DMS 273 treated with DMSO at 0.1 percent for 48 hours (cell line): ENCODE measurements at regions not wholly inside any gene's neighbourhood (a gene's known extent, or its start where the extent isn't known, plus 50 kb on each side); places are given as distances from the start of the nearest gene placed in this dataset.
A peak's percentile ranks its signal among the peaks of the same experiment; 100 is the strongest.
"Not testable (repeated sequence)": the region's sequence is repeated elsewhere in the genome, so short reads cannot be mapped to it uniquely, and the experiment has no call there.

Experiments
- DNase-seq: peaks from one replicate; lab custom pipeline; 2025; lab: John Stamatoyannopoulos, UW

DNA sequence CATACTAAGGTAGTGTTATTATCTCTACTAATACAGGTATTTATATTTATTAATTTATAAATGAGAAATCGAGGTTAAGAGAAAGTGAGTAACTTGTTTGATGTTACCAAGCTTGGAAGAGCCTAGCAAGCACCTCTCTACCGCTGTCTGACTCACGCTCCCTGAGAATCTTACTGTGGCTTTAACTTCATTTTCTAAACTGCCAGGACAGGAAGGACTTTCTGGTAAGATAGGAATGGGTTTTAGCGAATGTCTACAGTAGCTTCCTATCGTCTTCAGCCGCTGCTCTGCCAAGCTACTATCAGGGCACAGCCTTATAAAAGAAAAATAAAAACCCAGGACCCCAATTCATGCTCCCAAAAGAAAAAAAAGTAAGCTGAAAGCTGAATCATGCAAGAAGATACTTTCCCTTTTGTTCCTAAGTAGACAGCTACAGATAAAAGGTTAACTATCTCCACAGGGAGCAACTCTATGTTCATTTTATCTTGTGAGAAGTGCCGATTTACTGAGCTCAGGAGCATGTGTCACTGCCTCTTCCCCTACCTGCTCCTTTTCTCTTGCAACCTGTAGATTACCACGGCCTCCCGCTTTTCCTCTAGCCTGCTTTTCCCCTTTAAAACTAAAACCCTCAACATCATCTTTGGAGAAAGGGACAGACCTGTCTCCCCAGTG is 60.2 kb downstream of the THNSL1 start:
- no peak for DNase-seq

DNA sequence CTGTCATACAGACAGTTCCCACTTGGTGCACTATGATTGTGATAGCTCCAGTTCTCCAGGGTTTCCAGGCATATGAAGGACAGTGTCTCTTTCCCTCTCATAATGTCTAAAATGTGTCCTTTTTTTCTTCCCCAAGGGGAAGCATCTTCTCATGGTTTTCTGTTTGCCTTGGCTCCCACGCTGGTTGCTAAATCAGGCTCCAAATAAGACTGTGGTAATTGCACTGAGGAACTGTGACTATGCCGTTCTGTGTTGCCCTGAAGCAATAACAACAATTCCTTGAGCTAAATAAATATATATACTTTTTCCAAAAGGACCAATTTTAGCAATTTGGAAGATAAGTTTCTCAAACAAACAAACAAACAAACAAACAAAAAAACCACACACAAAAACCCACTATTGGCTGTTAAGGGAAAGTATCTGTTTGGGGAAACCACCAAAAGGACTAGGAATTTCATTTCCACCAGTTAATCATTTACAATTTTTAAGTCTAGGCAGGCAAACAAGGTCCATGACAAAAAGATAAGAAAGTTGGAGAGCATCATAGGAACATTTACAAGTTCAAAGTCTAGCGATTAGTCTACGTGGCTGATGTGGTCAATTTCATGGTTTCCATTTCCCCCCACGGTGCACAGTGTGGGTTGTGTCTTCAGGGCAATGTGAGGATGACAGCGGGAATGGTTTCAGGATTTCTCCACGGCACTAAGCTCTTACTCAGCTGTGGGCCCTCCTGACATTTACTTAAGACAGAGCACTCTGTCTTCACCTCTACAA is 62.4 kb downstream of the THNSL1 start:
- DNase-seq = no peak

DNA sequence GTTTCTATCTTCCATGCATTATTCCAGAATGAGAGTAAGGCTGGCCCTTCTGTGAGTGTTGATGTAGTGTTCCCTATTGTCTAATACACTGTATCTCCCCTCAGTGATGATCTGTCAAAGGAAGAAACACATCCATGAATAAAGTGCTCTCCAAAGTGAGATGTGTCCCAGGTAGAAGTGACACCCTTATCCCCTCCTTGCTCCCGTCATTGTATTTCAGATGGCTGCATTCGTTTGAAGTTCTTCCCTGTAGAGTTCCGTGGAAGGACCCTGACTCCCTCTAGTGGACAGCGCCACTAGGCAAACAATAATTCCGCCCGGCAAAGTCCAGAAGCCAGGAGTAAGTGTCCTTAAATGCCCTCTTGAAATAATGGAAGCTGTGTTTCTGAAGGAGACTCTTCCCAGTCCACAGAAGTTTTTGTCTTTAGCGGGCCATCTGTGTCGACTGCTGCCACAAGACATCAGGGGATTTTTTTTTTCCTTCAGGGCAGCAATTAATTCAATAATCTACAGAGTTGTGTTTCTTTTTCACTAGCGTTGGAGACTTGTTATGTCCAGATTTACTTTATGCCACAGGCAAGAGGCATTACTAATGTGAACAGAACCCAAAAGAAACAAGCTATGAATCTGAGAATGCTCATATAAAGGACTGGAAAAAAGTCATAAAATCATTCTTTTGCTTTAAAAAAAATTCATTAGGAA is 64.6 kb downstream of the THNSL1 start:
- peak; percentile 20 for DNase-seq

DNA sequence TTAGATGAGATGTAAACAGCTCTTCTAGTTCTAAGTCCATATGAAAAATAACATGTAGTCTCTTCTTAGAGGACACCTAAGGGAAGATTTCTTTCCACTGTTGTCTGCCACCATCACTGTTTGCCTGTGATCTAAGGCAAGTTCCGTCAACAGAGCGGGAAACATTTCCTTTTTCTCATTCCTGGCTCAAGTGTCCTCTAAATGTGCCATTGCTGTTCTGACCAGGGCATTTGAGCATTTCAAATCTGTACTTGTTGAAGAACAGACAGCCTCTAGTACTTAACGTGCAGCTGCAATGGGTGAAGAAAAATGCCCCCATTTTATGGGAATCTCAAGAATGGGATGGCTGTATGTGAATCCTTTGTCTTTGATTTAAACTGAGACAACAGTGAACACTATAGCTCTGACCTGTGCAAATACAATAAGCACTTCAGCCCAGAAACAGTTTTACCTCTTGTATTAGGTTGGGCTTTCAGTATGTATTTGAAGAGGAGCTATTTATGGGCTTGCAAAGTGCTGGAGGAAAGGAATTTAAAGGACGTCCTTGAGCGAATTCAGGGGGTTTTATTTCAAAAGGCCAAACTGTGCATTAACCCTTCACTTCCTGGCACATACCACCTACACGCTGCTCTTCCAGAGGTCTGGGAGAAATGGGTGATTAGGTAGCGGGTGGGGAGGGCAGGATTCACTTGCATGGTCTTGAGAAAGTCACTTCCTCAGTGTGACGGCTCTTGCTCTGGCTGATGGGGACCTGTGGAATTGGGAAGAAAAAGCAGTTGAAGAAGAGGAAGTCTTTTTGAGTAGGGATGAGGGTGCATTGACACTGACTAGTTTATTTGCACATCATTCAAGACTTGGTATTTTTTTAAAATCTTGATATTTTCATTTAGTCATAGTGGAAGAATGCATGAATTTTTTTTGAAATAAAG is 66.1 kb downstream of the THNSL1 start:
- no peak for DNase-seq

DNA sequence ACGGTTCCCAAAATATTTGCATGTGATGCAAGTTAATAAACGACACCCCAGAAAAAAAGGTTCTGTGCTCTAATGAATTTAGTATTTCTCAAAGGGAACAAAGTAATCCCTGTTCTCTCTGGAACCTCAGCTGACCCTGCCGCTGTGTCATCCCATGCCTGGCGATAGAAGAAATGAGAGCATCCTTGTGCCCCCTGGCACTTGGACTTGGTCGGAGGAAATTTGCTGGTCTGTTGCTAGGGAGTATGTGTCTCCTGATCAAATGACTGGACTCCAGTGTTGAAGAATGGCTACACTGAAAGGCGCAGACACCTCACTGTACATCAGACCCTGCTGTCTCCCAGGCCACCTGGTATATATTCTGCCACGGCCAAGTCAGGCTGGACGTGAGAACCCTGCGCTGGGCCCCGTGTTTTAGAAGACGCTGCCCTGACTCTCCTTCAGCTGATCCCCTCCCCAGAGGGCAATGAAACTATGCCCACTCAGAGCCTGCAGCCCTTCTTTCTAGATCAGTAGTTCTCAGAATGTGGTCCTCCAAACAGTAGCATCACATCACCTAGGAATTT is 67.2 kb downstream of the THNSL1 start:
- DNase-seq = no peak

DNA sequence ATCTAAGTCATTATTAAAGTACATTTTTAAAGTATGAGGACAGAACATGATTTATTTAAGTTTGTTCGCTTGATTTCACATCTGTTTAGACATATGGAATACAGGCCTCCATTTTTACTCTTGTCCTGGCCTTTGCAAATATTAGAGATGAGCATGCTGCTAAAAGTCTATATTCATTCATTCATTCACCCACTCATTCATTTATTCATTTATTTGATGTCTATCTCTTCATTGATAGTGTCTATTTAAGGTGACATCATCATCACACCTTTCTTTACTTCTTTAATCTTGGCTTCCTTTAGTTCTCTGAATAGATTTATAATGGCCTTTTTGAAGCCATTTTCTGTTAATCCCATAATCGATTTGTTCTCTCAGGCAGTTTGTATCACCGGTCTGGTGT is 68.0 kb downstream of the THNSL1 start:
- DNase-seq = no peak

DNA sequence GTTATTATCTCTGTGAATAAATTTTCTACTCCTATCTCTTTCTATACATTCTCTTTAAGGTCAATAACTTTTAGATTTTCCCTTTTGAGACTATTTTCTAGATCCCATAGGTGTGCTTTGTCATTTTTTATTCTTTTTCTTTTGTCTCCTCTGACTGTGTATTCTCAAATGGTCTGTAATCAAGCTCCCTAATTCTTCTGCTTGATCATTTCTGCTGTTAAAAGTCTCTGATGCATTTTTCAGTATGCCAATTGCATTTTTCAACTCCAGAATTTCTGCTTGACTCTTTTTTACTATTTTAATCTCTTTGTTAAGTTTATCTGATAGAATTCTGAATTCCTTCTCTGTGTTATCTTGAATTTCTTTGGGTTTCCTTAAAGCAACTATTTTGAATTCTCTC is 78.2 kb downstream of the THNSL1 start:
- no peak for DNase-seq

DNA sequence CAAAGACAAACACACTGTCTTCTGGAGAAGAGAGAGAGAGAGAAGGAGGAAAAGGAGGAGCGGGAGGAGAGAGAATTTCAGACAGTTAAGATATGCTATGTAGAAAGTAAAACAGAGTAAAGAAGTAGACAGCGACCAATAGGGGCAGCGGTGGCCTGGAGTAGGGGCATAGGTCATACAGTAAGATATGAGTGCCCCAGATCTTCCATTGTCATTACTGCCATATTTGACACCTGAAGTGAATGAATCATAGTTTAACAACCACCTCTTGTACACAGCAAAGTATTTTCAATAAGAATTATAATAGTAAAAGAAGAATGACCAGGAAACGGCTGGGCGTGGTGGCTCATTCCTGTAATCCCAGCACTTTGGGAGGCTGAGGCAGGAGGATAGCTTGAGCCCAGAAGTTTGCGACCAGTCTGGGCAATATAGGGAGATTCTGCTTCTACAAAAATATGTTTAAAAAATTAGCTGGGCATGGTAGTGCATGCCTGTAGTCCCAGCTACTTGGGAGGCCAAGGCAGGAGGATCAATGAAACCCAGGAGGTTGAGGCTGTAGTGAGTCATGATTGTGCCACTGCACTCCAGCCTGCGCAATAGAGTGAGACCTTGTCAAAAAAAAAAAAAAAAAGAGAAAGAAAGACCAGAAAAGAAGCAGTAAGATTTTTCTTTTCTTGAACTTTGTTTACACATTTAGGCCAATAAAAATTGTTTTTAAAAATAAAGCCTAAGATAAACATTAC is 77.0 kb upstream of the GPR158 start:
- DNase-seq = no peak

DNA sequence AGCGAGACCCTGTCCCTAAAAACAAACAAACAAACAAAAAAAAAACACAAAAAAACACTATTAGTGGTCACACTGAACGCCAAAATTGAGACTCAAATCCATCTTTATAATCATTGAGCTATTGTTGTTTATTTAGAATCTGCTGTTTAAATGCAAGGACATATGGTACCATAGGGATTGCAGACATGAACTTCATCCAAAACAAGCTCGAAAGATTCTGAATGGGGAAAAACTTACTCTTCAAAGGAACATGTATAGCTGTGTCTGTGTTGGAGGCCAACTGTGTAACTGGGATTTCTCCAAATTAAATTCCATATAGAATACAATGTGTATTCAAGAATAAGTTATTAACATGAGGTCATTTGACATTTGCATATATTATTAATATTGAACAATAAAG is 74.7 kb upstream of the GPR158 start:
- no peak for DNase-seq

DNA sequence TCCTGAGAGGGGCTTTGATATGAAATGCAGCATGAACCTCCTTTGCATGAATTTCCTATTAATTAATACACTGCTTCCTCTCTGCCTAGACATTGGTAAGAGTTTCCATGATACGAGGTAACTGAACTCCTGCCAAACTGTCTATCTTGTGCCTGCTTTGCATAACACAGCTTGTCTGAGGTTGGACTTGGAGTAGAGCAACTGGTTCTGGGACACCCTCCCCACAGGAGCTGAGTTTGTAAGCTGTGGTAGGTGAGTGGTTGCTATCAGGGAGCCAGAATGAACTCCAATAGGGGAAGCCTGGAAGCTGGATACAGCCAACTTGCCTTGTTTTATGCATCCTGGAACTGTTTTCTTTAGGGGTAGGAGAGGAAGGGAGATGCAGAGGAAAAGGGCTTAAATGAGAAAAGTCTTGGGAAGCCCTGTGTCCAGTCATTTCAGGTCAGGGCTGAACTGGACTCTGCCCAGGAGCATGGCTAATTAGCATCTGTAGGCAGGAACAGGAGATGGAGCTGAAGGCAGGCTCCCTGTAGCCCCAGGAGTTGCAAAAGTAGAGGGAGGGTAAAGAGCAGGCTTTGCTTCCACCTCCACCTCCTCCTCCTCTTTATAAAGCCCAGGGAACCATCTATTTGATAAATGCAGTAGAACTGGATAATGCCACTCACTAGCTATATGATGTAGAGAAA is 73.2 kb upstream of the GPR158 start:
- DNase-seq = no peak

DNA sequence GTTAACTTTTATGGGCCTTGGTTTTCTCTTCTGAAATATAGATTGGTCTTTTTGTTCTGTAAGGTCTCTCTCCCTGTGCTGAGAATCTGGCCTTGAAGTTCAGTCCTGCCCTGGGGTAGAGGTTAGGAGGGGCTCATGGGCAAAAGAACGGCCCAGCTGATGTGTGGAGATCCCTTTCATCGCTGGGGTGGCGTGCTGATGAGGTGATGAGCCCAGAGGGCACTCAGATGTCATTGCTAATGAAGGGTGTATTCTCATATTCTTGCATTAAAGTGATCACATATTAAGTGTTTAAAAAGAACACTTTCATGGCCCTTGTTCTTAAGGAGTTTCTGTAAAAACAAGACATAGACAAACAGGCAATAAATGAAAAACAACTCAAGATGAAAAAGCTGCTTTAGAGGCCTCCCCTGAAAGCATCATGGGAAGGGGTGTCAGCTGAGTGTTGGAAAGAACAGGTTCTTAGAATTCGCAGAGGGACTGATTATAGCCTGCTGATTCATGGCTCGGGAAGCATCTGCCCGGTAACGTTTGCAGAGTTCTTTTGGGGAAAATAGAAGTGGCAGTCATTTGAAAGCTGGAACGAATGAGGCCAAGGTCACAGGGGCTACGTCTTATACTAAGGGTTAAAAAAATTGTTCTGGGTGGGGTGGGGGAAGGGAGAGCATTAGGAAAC is 72.5 kb upstream of the GPR158 start:
- no peak for DNase-seq

DNA sequence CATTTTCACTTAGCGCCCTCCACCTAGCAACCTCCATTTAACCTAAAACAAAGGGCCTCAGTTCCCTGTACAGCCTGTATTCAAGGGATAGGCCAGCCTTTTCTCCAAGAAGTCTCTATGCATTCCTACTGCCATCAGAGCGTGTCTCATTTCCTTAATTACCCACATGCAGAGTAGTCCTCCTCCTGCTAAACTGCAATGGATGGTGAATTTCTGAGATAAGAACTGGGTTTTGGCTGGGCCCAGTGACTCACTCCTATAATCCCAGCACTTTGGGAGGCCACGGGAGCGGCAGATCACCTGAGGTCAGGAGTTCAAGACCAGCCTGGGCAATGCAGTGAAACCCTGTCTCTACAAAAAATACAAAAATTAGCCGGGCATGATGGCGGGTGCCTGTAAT is 71.1 kb upstream of the GPR158 start:
- no peak for DNase-seq

DNA sequence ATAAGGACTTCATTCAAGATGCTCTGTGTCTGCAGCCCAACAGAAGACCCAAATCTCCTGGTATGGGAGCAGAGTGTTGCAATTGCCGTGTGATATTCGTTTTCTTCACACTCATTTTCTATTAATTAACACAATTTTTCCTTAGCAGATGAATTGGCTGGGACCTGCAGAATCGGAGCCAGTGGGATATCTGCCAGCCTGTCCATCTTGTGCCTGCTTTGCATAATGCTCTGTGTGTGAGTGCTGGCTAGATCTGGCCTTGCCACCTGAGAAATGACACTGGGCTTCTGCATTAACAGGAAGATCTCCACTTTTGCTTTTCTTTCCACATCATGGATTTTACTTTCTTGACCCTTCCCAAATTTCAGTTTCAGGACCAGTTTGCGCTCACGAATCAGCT is 70.4 kb upstream of the GPR158 start:
- DNase-seq = no peak

DNA sequence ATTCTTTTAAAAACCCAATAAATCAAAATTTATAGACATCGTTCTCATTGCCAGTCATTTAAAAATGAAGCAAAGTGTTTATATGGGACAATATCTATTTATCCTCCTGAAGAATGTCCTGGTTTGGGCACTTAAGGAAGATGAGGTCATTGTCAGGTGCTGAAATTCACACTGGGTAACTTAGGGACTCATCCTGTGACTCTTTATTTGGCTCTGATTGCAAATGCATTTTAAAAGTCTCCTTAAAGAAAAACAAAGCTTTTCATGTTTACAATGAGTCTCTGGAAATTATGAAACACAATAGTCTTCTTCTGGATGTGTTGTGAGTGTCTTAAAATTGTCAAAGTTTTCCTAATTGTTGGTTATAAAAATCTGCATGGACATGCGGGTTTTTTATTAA is 69.5 kb upstream of the GPR158 start:
- no peak for DNase-seq

DNA sequence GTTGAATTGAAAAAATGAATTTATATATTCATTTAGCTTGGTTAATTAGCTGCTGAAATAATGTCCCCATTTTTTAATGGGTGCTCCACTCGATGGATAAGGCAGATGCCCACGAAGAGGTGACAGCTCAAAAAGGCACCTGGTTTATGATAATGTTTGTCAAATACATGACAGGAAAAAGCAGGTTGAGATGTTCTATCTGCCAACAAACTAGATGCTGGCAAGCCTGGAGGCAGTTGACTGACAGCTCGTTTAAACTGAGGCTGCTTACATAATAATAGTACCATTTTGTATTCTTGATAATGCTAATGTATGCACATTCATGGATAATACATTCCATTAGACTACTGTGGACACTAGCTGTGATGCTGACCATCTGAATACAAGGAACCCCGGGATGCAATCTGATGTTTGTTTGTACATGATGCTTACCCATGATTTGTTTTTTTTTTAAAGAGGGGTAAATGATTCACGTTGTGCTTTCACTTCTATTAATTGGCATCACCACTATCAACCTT is 69.0 kb upstream of the GPR158 start:
- DNase-seq = no peak

DNA sequence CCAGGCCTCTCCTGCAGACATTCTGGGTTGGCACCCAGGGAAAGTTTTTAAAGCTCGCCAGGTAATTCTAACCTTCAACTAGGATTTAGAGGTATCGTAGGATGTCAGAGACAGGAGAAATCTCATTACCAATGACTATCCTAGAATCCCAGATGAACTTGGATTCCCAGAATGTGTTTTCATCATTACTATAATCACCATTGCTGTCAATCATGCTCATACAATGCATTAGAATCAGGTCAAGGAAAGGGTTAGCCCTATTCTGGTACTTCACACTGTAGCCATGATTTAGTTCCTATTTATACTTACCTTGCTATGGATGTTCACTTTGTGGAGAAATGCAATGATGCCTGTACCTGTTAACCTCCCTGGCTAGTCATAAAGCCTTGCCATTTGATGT is 67.0 kb upstream of the GPR158 start:
- no peak for DNase-seq

DNA sequence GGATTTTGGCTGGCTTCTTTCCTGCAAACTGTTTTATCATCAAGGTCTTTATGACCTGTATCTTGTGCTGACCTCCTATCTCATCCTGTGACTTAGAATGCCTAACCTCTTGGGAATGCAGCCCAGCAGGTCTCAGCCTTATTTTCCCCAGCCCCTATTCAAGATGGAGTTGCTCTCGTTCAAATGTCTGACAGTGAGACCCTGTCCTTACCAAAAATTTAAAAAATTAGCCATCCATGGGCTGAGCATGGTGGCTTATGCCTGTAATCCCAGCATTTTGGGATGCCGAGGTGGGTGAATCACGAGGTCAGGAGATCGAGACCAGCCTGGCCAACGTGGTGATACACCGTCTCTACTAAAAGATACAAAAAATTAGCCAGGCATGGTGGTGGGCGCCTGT is 64.9 kb upstream of the GPR158 start:
- DNase-seq = not testable (repeated sequence)

DNA sequence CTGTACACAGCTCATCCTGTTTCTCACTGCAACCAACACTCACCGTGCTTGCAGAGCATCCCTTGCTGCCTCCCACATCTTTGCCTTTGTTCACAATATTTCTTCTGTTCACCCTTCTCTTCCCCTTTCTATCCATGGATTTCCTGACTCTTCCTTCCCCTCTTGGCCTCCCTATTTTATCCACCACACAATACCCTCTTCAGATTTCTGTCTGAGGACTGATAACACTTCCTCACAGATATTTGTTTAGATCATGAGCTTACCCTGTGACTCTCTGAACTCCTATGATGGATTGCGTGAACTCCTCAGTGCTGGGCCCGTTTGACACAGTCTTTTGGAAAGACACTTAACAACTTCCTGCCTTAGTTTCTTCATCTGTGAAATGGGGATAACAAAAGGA is 62.8 kb upstream of the GPR158 start:
- DNase-seq = no peak

DNA sequence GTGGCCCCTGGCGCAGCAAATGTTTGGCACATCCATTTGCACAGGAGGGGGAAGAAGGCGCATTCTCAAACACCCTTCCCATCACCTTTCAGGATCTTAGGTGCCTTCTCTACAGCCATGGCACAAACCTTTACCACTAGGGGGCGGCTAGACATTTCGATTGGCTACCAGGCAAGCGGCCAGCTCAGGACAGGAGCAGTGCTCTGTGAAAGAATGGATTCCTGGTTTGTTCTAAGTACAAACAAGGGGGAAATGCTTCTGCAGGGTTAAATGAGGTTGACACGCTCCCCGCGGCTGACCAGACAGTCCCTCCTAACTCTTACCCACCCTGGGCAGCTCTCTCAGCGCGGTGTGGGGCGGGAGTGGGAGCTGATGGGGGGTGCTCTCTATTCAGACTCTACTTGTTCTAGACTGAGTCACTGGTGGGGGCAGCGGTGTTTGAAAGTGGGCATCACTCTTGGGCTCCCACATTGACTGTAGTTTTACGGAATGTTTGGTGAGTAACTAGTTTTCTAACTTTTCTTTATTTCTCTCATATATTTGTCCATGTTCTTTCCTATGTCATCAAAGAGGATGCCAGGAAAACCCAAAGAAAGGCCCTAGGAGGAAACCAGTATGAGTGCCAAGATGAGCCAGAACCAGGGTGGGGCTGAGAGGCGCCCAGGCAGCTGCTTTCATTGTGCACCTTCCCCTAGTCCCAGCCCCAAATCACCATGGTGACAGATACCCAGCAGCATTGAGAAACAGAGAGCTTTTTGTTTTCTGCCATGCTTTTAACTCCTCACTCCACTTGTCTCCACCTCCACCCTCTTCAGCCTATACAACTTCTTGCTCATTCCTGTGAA is 61.4 kb upstream of the GPR158 start:
- peak; percentile 3 for DNase-seq
